GM23248 (cell line): ENCODE measurements at regions not wholly inside any gene's neighbourhood (a gene's known extent, or its start where the extent isn't known, plus 50 kb on each side); places are given as distances from the start of the nearest gene placed in this dataset.

Experiments used
- EZH2 ChIP-seq: fragments of 200-600 bp; sonication (generic); IDR thresholded peaks from 2 replicates; pipeline ENCODE4 v1.6.1; 2018; ENCODE audit warnings: antibody characterized with exemption, mild to moderate bottlenecking; ENCODE audit not compliant: insufficient read depth, poor library complexity, severe bottlenecking
- EZH2phosphoT487 ChIP-seq: fragments of 200-600 bp; sonication (generic); IDR thresholded peaks from 2 replicates; pipeline ENCODE4 v1.6.1; 2018; ENCODE audit warnings: antibody characterized with exemption, moderate library complexity, mild to moderate bottlenecking, low read depth; ENCODE audit not compliant: insufficient read depth

- TF ChIP-seq EZH2phosphoT487 = no peak
- no peak for TF ChIP-seq EZH2
Measured at GRCh38 chr2:767944-768343, 90.7 kb upstream of the TMEM18 start.
